ENCODE measurements at regions not wholly inside any gene's neighbourhood (a gene's known extent, or its start where the extent isn't known, plus 50 kb on each side); places are given as distances from the start of the nearest gene placed in this dataset.

GRCh38 chr16:17780181-17780580 lies 309.4 kb upstream of the XYLT1 start:
- Histone ChIP-seq H3K4me1 (no peaks in the 10 kb centered on the region), H3K27me3 (no peaks in the 10 kb centered on the region), H3K4me3 (no peak overlapping the region), H3K27ac (no peak overlapping the region), H3K36me3 (no peaks in the 10 kb centered on the region), H3K9me3 (no peaks in the 10 kb centered on the region)
- DNase-seq, result no peak
- intact Hi-C loops (cut with DNase I; ENCODE audit: low total_unique reads), result no loop called here
- TF ChIP-seq POLR2A (IDR thresholded peaks at IDR 0.05) (no peak), EP300 (IDR thresholded peaks at IDR 0.05; ENCODE audit: low read depth) (no peak), CTCF (IDR thresholded peaks at IDR 0.05) (no peak), POLR2AphosphoS5 (IDR thresholded peaks at IDR 0.05) (no peak)
- in situ Hi-C loops (cut with MboI; ENCODE audit: low pct_ligation_motif_present in 1 of 4, low pct_unique_long_range_greater_than_20kb in 1 of 4, low sequenced_read_pairs in 3 of 4), result no loop called here
- 19 to 36% methylated on average over 3 to 5 of the region's 5 CpGs for WGBS, 2 donors (ENCODE audit: low coverage in 1 of 2)

- Histone ChIP-seq H3K36me3 (no peaks in the 10 kb centered on the region), H3K4me3 (no peak overlapping the region), H3K9me3 (no peaks in the 10 kb centered on the region), H3K27ac (no peak overlapping the region), H3K4me1 (no peaks in the 10 kb centered on the region), H3K27me3 (no peaks in the 10 kb centered on the region)
- DNase-seq, result no peak
- in situ Hi-C loops (cut with MboI; ENCODE audit: low pct_ligation_motif_present in 1 of 4, low pct_unique_long_range_greater_than_20kb in 1 of 4, low sequenced_read_pairs in 3 of 4) (no loop called here), intact Hi-C loops (cut with DNase I; ENCODE audit: low total_unique reads) (loop anchor here (1.0 kb wide), 1 partner anchor 20 kb away; no protein-coding TSS in a partner anchor)
- TF ChIP-seq POLR2A (IDR thresholded peaks at IDR 0.05), result no peak
- no peak for TF ChIP-seq EP300 (IDR thresholded peaks at IDR 0.05; ENCODE audit: low read depth)
- TF ChIP-seq CTCF (IDR thresholded peaks at IDR 0.05), result no peak
- TF ChIP-seq POLR2AphosphoS5 (IDR thresholded peaks at IDR 0.05), result no peak
- 63% methylated on average over 2 to 3 of the region's 3 CpGs for WGBS, 2 donors (ENCODE audit: low coverage in 1 of 2)
These were observed 306.7 kb upstream of the XYLT1 start for GRCh38 chr16:17777408-17777863.

GRCh38 chr16:17776888-17777287 lies 306.1 kb upstream of the XYLT1 start:
- intact Hi-C loops (cut with DNase I; ENCODE audit: low total_unique reads) (loop anchor here (1.0 kb wide), 1 partner anchor 20 kb away; no protein-coding TSS in a partner anchor), in situ Hi-C loops (cut with MboI; ENCODE audit: low pct_ligation_motif_present in 1 of 4, low pct_unique_long_range_greater_than_20kb in 1 of 4, low sequenced_read_pairs in 3 of 4) (no loop called here)
- H3K4me1 ChIP-seq, result no peaks in the 10 kb centered on the region
- no peak overlapping the region for H3K4me3 ChIP-seq
- WGBS, 2 donors (ENCODE audit: low coverage in 1 of 2), result 78% methylated on average over 9 of the region's 9 CpGs; no CpG with 5 or more reads in 1 of the 2 donors
- H3K36me3 ChIP-seq, result no peaks in the 10 kb centered on the region
- no peaks in the 10 kb centered on the region for H3K27me3 ChIP-seq
- no peak for DNase-seq
- no peak overlapping the region for H3K27ac ChIP-seq
- H3K9me3 ChIP-seq, result no peaks in the 10 kb centered on the region
- TF ChIP-seq CTCF (IDR thresholded peaks at IDR 0.05) (no peak), EP300 (IDR thresholded peaks at IDR 0.05; ENCODE audit: low read depth) (no peak), POLR2A (IDR thresholded peaks at IDR 0.05) (no peak), POLR2AphosphoS5 (IDR thresholded peaks at IDR 0.05) (no peak)

GRCh38 chr16:17776465-17776864 lies 305.7 kb upstream of the XYLT1 start:
- Histone ChIP-seq H3K27ac (no peak overlapping the region), H3K36me3 (no peaks in the 10 kb centered on the region), H3K4me1 (no peaks in the 10 kb centered on the region), H3K9me3 (no peaks in the 10 kb centered on the region), H3K27me3 (no peaks in the 10 kb centered on the region), H3K4me3 (no peak overlapping the region)
- WGBS, 2 donors (ENCODE audit: low coverage in 1 of 2), result 20 to 52% methylated on average over 1 of the region's 1 CpG
- TF ChIP-seq POLR2A (IDR thresholded peaks at IDR 0.05) (no peak), CTCF (IDR thresholded peaks at IDR 0.05) (no peak)
- intact Hi-C loops (cut with DNase I; ENCODE audit: low total_unique reads) (no loop called here), in situ Hi-C loops (cut with MboI; ENCODE audit: low pct_ligation_motif_present in 1 of 4, low pct_unique_long_range_greater_than_20kb in 1 of 4, low sequenced_read_pairs in 3 of 4) (no loop called here)
- DNase-seq, result no peak
